ENCODE measurements at regions not wholly inside any gene's neighbourhood (a gene's known extent, or its start where the extent isn't known, plus 50 kb on each side); places are given as distances from the start of the nearest gene placed in this dataset.

DNA sequence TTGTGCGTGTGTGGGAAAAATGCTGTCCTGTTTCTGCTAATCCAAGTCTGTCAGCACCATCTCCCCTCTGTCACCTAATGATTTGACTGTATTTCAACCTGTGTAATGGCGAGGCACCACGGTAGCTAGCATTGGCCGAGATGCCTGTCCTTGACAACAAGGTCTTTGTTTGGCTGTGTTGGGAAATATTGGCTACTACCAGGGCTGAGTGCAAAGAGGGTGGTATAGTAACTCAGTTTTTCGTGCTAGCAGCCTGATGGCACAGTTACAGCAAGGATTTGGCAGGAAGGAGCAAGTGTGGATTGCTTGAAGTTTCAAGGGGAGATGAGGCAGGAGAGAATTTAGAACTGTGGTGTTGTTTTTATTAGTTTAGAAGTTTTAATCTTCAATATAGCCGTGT, 440.3 kb upstream of the RGS6 start:
- TF ChIP-seq, protein P1, sequence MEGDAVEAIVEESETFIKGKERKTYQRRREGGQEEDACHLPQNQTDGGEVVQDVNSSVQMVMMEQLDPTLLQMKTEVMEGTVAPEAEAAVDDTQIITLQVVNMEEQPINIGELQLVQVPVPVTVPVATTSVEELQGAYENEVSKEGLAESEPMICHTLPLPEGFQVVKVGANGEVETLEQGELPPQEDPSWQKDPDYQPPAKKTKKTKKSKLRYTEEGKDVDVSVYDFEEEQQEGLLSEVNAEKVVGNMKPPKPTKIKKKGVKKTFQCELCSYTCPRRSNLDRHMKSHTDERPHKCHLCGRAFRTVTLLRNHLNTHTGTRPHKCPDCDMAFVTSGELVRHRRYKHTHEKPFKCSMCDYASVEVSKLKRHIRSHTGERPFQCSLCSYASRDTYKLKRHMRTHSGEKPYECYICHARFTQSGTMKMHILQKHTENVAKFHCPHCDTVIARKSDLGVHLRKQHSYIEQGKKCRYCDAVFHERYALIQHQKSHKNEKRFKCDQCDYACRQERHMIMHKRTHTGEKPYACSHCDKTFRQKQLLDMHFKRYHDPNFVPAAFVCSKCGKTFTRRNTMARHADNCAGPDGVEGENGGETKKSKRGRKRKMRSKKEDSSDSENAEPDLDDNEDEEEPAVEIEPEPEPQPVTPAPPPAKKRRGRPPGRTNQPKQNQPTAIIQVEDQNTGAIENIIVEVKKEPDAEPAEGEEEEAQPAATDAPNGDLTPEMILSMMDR (IDR thresholded peaks at IDR 0.05; ENCODE audit: poor library complexity, severe bottlenecking) = no peak
- TF ChIP-seq, protein P2, sequence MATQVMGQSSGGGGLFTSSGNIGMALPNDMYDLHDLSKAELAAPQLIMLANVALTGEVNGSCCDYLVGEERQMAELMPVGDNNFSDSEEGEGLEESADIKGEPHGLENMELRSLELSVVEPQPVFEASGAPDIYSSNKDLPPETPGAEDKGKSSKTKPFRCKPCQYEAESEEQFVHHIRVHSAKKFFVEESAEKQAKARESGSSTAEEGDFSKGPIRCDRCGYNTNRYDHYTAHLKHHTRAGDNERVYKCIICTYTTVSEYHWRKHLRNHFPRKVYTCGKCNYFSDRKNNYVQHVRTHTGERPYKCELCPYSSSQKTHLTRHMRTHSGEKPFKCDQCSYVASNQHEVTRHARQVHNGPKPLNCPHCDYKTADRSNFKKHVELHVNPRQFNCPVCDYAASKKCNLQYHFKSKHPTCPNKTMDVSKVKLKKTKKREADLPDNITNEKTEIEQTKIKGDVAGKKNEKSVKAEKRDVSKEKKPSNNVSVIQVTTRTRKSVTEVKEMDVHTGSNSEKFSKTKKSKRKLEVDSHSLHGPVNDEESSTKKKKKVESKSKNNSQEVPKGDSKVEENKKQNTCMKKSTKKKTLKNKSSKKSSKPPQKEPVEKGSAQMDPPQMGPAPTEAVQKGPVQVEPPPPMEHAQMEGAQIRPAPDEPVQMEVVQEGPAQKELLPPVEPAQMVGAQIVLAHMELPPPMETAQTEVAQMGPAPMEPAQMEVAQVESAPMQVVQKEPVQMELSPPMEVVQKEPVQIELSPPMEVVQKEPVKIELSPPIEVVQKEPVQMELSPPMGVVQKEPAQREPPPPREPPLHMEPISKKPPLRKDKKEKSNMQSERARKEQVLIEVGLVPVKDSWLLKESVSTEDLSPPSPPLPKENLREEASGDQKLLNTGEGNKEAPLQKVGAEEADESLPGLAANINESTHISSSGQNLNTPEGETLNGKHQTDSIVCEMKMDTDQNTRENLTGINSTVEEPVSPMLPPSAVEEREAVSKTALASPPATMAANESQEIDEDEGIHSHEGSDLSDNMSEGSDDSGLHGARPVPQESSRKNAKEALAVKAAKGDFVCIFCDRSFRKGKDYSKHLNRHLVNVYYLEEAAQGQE (IDR thresholded peaks at IDR 0.05; ENCODE audit: borderline replicate concordance) = no peak
- TF ChIP-seq EZH2 (IDR thresholded peaks at IDR 0.05; ENCODE audit: borderline replicate concordance, insufficient read depth, low read length, poor library complexity, severe bottlenecking) = no peak
- no peak for TF ChIP-seq TAF1 (IDR thresholded peaks at IDR 0.05; ENCODE audit: low read depth)
- no peak for TF ChIP-seq POLR2AphosphoS5 (IDR thresholded peaks at IDR 0.05)
